ENCODE measurements at regions not wholly inside any gene's neighbourhood (a gene's known extent, or its start where the extent isn't known, plus 50 kb on each side); places are given as distances from the start of the nearest gene placed in this dataset.

GRCh38 chr6:56709650-56710049 is 67.0 kb upstream of the DST start:
- Histone ChIP-seq H3K27me3 (replicated peaks in 1 of 4; ENCODE audit: control extremely low read depth in 1 of 4, control insufficient read depth in 3 of 4, insufficient read depth in 4 of 4, low read length in 3 of 4) (no peaks in the 10 kb centered on the region), H2AFZ (ENCODE audit: insufficient read depth, low read depth, low read length, poor library complexity, severe bottlenecking) (no peak overlapping the region), H3K4me1 (ENCODE audit: control insufficient read depth in 2 of 2, insufficient read depth in 2 of 2, low read length in 2 of 2) (no peaks in the 10 kb centered on the region), H3K4me2 (replicated peaks; ENCODE audit: low read depth, low read length, poor library complexity, severe bottlenecking) (no peak overlapping the region), H4K20me1 (ENCODE audit: control insufficient read depth, insufficient read depth, low read length, poor library complexity, severe bottlenecking) (no peaks in the 10 kb centered on the region), H3K79me2 (ENCODE audit: control insufficient read depth, insufficient read depth, low read length) (no peaks in the 10 kb centered on the region), H3K36me3 (replicated peaks in 1 of 2; ENCODE audit: control extremely low read depth in 1 of 2, control insufficient read depth in 1 of 2, extremely low read depth in 1 of 2, insufficient read depth in 2 of 2, low read length in 1 of 2) (no peaks in the 10 kb centered on the region), H3K27ac (ENCODE audit: low read length in 2 of 2) (no peak overlapping the region), H3K9ac (ENCODE audit: low read length) (no peak overlapping the region), H3K9me3 (ENCODE audit: control extremely low read depth in 1 of 3, control insufficient read depth in 2 of 3, insufficient read depth in 1 of 3, low read length in 2 of 3) (no peaks in the 10 kb centered on the region), H3K4me3 (ENCODE audit: control extremely low read depth in 1 of 5, extremely low read depth in 1 of 5, insufficient read depth in 1 of 5, low read depth in 2 of 5, low read length in 4 of 5) (no peak overlapping the region)
- CTCF ChIA-PET = interaction anchor here (1.2 to 1.8 kb wide), 5 partner anchors 9 to 141 kb away, joined by 3 to 5 read pairs (median 4); no protein-coding TSS in a partner anchor
- Mint-ChIP-seq H3K4me3 (no peak overlapping the region), H3K9me3 (ENCODE audit: insufficient read depth) (no peaks in the 10 kb centered on the region), H3K4me1 (no peaks in the 10 kb centered on the region), H3K27me3 (peaks cover 3% of the 10 kb centered on the region), H3K27ac (no peak overlapping the region)
- intact Hi-C loops (cut with micrococcal nuclease) = no loop called here
- DNase-seq (no peak), ATAC-seq (ENCODE audit: low read depth) (no peak)
- POLR2A ChIA-PET = no interaction called here
- TF ChIP-seq EZH2 (IDR thresholded peaks at IDR 0.05; ENCODE audit: borderline replicate concordance, insufficient read depth, low read depth, low read length, poor library complexity, severe bottlenecking) (no peak), CTCF (IDR thresholded peaks at IDR 0.05) (no peak)
- WGBS (ENCODE audit: insufficient coverage) = no CpG with 5 or more reads among the region's 4 CpGs

GRCh38 chr6:56708810-56709597 is 66.3 kb upstream of the DST start:
- Mint-ChIP-seq H3K27me3 (peaks cover 3% of the 10 kb centered on the region), H3K9me3 (ENCODE audit: insufficient read depth) (no peaks in the 10 kb centered on the region), H3K27ac (no peak overlapping the region), H3K4me1 (no peaks in the 10 kb centered on the region), H3K4me3 (no peak overlapping the region)
- TF ChIP-seq EZH2 (IDR thresholded peaks at IDR 0.05; ENCODE audit: borderline replicate concordance, insufficient read depth, low read depth, low read length, poor library complexity, severe bottlenecking) = no peak
- TF ChIP-seq CTCF (IDR thresholded peaks at IDR 0.05) = peak; percentile 57
- Histone ChIP-seq H3K4me3 (ENCODE audit: control extremely low read depth in 1 of 5, extremely low read depth in 1 of 5, insufficient read depth in 1 of 5, low read depth in 2 of 5, low read length in 4 of 5) (no peak overlapping the region), H3K27me3 (replicated peaks in 1 of 4; ENCODE audit: control extremely low read depth in 1 of 4, control insufficient read depth in 3 of 4, insufficient read depth in 4 of 4, low read length in 3 of 4) (no peaks in the 10 kb centered on the region), H3K27ac (ENCODE audit: low read length in 2 of 2) (no peak overlapping the region), H2AFZ (ENCODE audit: insufficient read depth, low read depth, low read length, poor library complexity, severe bottlenecking) (no peak overlapping the region), H3K9ac (ENCODE audit: low read length) (no peak overlapping the region), H3K9me3 (ENCODE audit: control extremely low read depth in 1 of 3, control insufficient read depth in 2 of 3, insufficient read depth in 1 of 3, low read length in 2 of 3) (no peaks in the 10 kb centered on the region), H3K4me2 (replicated peaks; ENCODE audit: low read depth, low read length, poor library complexity, severe bottlenecking) (no peak overlapping the region), H3K36me3 (replicated peaks in 1 of 2; ENCODE audit: control extremely low read depth in 1 of 2, control insufficient read depth in 1 of 2, extremely low read depth in 1 of 2, insufficient read depth in 2 of 2, low read length in 1 of 2) (no peaks in the 10 kb centered on the region), H3K79me2 (ENCODE audit: control insufficient read depth, insufficient read depth, low read length) (no peaks in the 10 kb centered on the region), H3K4me1 (ENCODE audit: control insufficient read depth in 2 of 2, insufficient read depth in 2 of 2, low read length in 2 of 2) (no peaks in the 10 kb centered on the region), H4K20me1 (ENCODE audit: control insufficient read depth, insufficient read depth, low read length, poor library complexity, severe bottlenecking) (no peaks in the 10 kb centered on the region)
- no CpG with 5 or more reads among the region's 4 CpGs for WGBS (ENCODE audit: insufficient coverage)
- ChIA-PET CTCF (interaction anchor here (1.0 to 1.8 kb wide), 6 partner anchors 10 to 142 kb away, joined by 3 to 5 read pairs (median 4); no protein-coding TSS in a partner anchor), POLR2A (no interaction called here)
- intact Hi-C loops (cut with micrococcal nuclease) = no loop called here
- ATAC-seq (ENCODE audit: low read depth) (no peak), DNase-seq (peak; percentile 6)

All from B cell (primary cell).